Activated CD8-positive, alpha-beta memory T cell treated with anti-CD3 and anti-CD28 coated beads for 48 hours (primary cell): ENCODE measurements at regions not wholly inside any gene's neighbourhood (a gene's known extent, or its start where the extent isn't known, plus 50 kb on each side); places are given as distances from the start of the nearest gene placed in this dataset.

Experiments used
- DNase-seq, 3 experiments: peaks; one replicate each; pipeline ENCODE4 v3.0.0-alpha.2; 2020; ENCODE audit warnings: low read depth in 2 of 3, low spot score in 2 of 3

DNA sequence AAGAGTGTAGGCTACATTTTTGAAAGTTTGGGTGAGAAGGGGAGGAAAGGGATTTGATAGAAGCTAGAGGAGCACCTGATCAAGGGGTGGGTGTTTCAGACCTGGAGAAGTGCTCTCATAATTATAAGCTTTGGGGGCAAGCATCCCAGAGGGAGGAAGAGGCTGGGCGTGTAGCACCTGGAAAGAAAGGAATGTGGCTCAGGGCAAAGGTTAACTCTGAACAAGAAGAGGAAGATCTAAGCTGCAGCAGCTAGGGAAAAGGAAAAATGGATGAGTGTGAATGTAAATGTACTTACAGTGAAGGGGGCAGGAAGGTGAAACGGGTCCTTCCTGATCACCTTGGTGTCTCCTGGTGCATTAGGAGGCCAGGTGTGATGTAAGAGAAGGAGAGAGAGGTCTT lies 49.8 kb upstream of the ANKRD55 start:
- no peak for DNase-seq
